Gastroesophageal sphincter (tissue), 4 donors: ENCODE measurements at regions not wholly inside any gene's neighbourhood (a gene's known extent, or its start where the extent isn't known, plus 50 kb on each side); places are given as distances from the start of the nearest gene placed in this dataset.

ENCODE experiments used
- ATAC-seq: fragments of 150-250 bp; one replicate; pipeline ENCODE4 v1.9.1; 2016; ENCODE audit warnings: mild to moderate bottlenecking, moderate library complexity
- H3K27ac ChIP-seq, 4 donors: fragments of 200-600 bp; sonication (generic) in 3 of 4; 1 replicate in 3 of 4; 2 replicates in 1 of 4; pipeline ENCODE4 v1.5.1; 2016 to 2019
- H3K27me3 ChIP-seq: fragments of 200-600 bp; sonication (generic); one replicate; pipeline ENCODE4 v1.5.1; 2019
- H3K36me3 ChIP-seq, 2 donors: fragments of 200-600 bp; sonication (generic); one replicate each; pipeline ENCODE4 v1.5.1; 2019; ENCODE audit warnings: control low read depth in 1 of 2
- H3K4me1 ChIP-seq, 3 donors: fragments of 200-600 bp; sonication (generic); 1 replicate in 2 of 3; 2 replicates in 1 of 3; pipeline ENCODE4 v1.5.1; 2016 to 2019; ENCODE audit warnings: control low read depth in 2 of 3
- H3K4me3 ChIP-seq, 2 donors: fragments of 200-600 bp; sonication (generic); one replicate each; pipeline ENCODE4 v1.5.1; 2019; ENCODE audit warnings: mild to moderate bottlenecking in 1 of 2, moderate library complexity in 1 of 2
- H3K9me3 ChIP-seq, 3 donors: fragments of 200-600 bp; sonication (generic); one replicate each; pipeline ENCODE4 v1.5.1; 2017 to 2019; ENCODE audit warnings: control low read depth in 2 of 3
- CTCF ChIP-seq, 4 experiments: fragments of 200-600 bp in 2 of 4; fragments of 450-650 bp in 2 of 4; sonication (generic) in 1 of 4; IDR thresholded peaks; one replicate each; pipeline ENCODE4 v1.5.1; 2017 to 2019; ENCODE audit warnings: antibody characterized with exemption in 4 of 4, mild to moderate bottlenecking in 2 of 4, moderate library complexity in 2 of 4
- EP300 ChIP-seq: sonication (generic); formaldehyde crosslinking; IDR thresholded peaks from one replicate; pipeline ENCODE4 v1.6.1; 2017; ENCODE audit warnings: antibody characterized with exemption, mild to moderate bottlenecking
- POLR2A ChIP-seq, 2 donors: fragments of 450-650 bp; IDR thresholded peaks; one replicate each; pipeline ENCODE4 v1.6.1; 2017; ENCODE audit warnings: antibody characterized with exemption in 2 of 2, mild to moderate bottlenecking in 2 of 2, moderate library complexity in 1 of 2
- POLR2AphosphoS5 ChIP-seq: sonication (generic); formaldehyde crosslinking; IDR thresholded peaks from one replicate; pipeline ENCODE4 v1.6.1; 2017; ENCODE audit warnings: antibody characterized with exemption
- WGBS, 2 donors: methylation state at CpG; one replicate each; pipeline ENCODE4 v1.1.5; 2018; ENCODE audit warnings: low coverage in 1 of 2; 5-methylcytosine and 5-hydroxymethylcytosine counted together

- no peaks in the 10 kb centered on the region for H3K27me3 ChIP-seq
- 39 to 51% methylated on average over 3 of the region's 3 CpGs for WGBS, 2 donors
- TF ChIP-seq POLR2AphosphoS5 = no peak
- TF ChIP-seq POLR2A (IDR thresholded peaks at IDR 0.05) = no peak
- TF ChIP-seq CTCF (IDR thresholded peaks at IDR 0.05) = no peak
- no peak for TF ChIP-seq EP300
- H3K4me1 ChIP-seq = no peaks in the 10 kb centered on the region
- no peaks in the 10 kb centered on the region for H3K9me3 ChIP-seq
- H3K36me3 ChIP-seq = no peaks in the 10 kb centered on the region
- no peak overlapping the region for H3K27ac ChIP-seq
- H3K4me3 ChIP-seq = no peak overlapping the region
- no peak for ATAC-seq
These were observed 119.5 kb downstream of the ANXA1 start for GRCh38 chr9:73270967-73271721.

- ATAC-seq = no peak
- no peak for TF ChIP-seq EP300
- no peak for TF ChIP-seq POLR2A (IDR thresholded peaks at IDR 0.05)
- no peak for TF ChIP-seq CTCF (IDR thresholded peaks at IDR 0.05)
- no peak for TF ChIP-seq POLR2AphosphoS5
- H3K36me3 ChIP-seq = no peaks in the 10 kb centered on the region
- 41 to 74% methylated on average over 3 of the region's 3 CpGs for WGBS, 2 donors
- no peak overlapping the region for H3K4me3 ChIP-seq
- H3K4me1 ChIP-seq = no peaks in the 10 kb centered on the region
- H3K27ac ChIP-seq = no peak overlapping the region
- no peaks in the 10 kb centered on the region for H3K27me3 ChIP-seq
- H3K9me3 ChIP-seq = no peaks in the 10 kb centered on the region
These were observed 128.4 kb downstream of the ANXA1 start for GRCh38 chr9:73280113-73280512.

- Histone ChIP-seq H3K27ac (no peak overlapping the region), H3K27me3 (no peaks in the 10 kb centered on the region), H3K4me1 (no peaks in the 10 kb centered on the region), H3K36me3 (no peaks in the 10 kb centered on the region), H3K9me3 (no peaks in the 10 kb centered on the region), H3K4me3 (no peak overlapping the region)
- no peak for ATAC-seq
- WGBS, 2 donors = 85 to 92% methylated on average over 9 of the region's 9 CpGs
- TF ChIP-seq POLR2A (IDR thresholded peaks at IDR 0.05) (no peak), CTCF (IDR thresholded peaks at IDR 0.05) (no peak), POLR2AphosphoS5 (no peak), EP300 (no peak)
These were observed 132.7 kb downstream of the ANXA1 start for GRCh38 chr9:73284377-73284776.

GRCh38 chr9:73294336-73294735, 142.7 kb downstream of the ANXA1 start:
- H3K4me1 ChIP-seq = no peaks in the 10 kb centered on the region
- no peaks in the 10 kb centered on the region for H3K27me3 ChIP-seq
- H3K9me3 ChIP-seq = peaks cover 0 to 4% (median 0%) of the 10 kb centered on the region in 3 donors
- TF ChIP-seq EP300 (no peak), CTCF (IDR thresholded peaks at IDR 0.05) (no peak), POLR2AphosphoS5 (no peak), POLR2A (IDR thresholded peaks at IDR 0.05) (no peak)
- no peak for ATAC-seq
- 68 to 87% methylated on average over 2 of the region's 2 CpGs for WGBS, 2 donors
- no peaks in the 10 kb centered on the region for H3K36me3 ChIP-seq
- H3K4me3 ChIP-seq = no peak overlapping the region
- H3K27ac ChIP-seq = no peak overlapping the region

DNA sequence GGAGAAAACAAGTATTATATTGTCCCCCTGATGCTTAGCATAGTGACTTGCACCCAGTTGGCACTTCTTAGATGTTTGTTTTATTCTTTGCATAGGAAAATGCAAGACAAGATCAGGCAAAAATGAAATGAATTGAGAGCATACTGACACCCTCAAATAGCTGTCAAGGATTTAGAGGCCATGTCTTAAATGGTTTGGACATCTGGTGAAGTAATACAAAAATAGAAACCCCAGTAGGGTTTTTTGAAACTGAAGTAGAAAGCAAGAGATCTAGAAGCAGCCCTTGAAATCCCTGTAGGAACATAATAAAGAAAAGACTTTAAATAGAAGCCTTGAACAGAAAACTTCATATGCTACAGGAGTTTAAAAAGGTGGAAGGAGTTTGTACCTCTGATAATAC, 174.3 kb downstream of the ANXA1 start:
- TF ChIP-seq POLR2A (IDR thresholded peaks at IDR 0.05) = no peak
- no peaks in the 10 kb centered on the region for H3K27me3 ChIP-seq
- no peaks in the 10 kb centered on the region for H3K36me3 ChIP-seq
- no peak overlapping the region for H3K27ac ChIP-seq
- no peak overlapping the region for H3K4me3 ChIP-seq
- ATAC-seq = no peak
- no peaks in the 10 kb centered on the region for H3K9me3 ChIP-seq
- H3K4me1 ChIP-seq = no peaks in the 10 kb centered on the region
